PC-9 (cell line): ENCODE measurements at regions not wholly inside any gene's neighbourhood (a gene's known extent, or its start where the extent isn't known, plus 50 kb on each side); places are given as distances from the start of the nearest gene placed in this dataset.

Source experiments
- EZH2 ChIP-seq: fragments of 200-600 bp; sonication (generic); IDR thresholded peaks from 2 replicates; pipeline ENCODE4 v1.8.0; 2017; ENCODE audit warnings: antibody characterized with exemption, low read depth
- TF ChIP-seq, protein P1 (sequence below): fragments of 200-600 bp; sonication (generic); conservative IDR thresholded peaks from 2 replicates; pipeline ENCODE4 v1.6.1; 2017; ENCODE audit warnings: mixed run types, antibody characterized with exemption, mild to moderate bottlenecking, moderate library complexity

DNA sequence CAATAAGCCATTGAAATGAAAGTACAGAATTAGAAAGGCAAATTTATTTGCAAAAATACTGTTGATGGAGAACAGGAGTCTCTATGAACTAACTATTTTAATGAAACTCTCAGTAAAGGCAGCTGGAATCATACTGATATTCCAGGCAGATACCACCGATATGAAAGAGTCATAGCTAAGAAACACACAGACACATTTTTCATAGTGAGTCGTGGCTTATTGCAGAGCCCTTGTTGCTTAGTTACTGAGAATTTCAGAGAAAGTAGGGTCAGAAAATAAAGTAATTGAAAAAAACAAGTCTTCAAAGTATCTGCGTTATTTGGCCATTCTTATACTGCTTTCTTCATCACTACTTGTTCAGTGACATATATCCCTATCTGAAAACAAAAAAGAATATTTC lies 1890.9 kb downstream of the PCDH9 start:
- TF ChIP-seq, protein P1, sequence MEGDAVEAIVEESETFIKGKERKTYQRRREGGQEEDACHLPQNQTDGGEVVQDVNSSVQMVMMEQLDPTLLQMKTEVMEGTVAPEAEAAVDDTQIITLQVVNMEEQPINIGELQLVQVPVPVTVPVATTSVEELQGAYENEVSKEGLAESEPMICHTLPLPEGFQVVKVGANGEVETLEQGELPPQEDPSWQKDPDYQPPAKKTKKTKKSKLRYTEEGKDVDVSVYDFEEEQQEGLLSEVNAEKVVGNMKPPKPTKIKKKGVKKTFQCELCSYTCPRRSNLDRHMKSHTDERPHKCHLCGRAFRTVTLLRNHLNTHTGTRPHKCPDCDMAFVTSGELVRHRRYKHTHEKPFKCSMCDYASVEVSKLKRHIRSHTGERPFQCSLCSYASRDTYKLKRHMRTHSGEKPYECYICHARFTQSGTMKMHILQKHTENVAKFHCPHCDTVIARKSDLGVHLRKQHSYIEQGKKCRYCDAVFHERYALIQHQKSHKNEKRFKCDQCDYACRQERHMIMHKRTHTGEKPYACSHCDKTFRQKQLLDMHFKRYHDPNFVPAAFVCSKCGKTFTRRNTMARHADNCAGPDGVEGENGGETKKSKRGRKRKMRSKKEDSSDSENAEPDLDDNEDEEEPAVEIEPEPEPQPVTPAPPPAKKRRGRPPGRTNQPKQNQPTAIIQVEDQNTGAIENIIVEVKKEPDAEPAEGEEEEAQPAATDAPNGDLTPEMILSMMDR, result no peak
- no peak for TF ChIP-seq EZH2
